B cell (primary cell): ENCODE measurements at regions not wholly inside any gene's neighbourhood (a gene's known extent, or its start where the extent isn't known, plus 50 kb on each side); places are given as distances from the start of the nearest gene placed in this dataset.

Experiments
- EZH2 ChIP-seq: IDR thresholded peaks from 2 replicates; pipeline ENCODE4 v1.6.1; 2012; ENCODE audit warnings: borderline replicate concordance, low read depth, mild to moderate bottlenecking, moderate library complexity, low read length; ENCODE audit not compliant: insufficient read depth, poor library complexity, severe bottlenecking
- TF ChIP-seq, protein P1 (sequence below): fragments of 200-600 bp; IDR thresholded peaks from one replicate; pipeline ENCODE4 v1.8.0; 2022; ENCODE audit warnings: antibody characterized with exemption, mild to moderate bottlenecking

DNA sequence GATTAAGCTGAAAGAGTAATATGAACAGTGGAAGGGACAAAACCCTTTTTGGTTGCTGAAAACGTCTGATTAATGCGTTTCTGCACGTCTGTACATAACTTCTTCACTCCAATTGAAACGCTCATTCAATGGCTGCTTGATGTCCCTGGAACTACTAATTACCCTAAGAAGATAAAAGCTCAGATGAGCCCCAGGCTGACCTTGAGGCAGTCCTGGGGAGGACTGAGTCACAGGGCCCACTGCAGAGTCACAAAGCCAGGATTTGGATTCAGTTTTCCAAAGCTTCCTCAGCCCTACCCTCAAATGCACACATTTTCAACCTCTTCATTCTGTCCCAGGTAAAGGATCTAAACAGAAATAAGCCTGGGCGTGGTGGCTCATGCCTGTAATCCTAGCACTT is 75.0 kb upstream of the FLT1 start:
- TF ChIP-seq, protein P1, sequence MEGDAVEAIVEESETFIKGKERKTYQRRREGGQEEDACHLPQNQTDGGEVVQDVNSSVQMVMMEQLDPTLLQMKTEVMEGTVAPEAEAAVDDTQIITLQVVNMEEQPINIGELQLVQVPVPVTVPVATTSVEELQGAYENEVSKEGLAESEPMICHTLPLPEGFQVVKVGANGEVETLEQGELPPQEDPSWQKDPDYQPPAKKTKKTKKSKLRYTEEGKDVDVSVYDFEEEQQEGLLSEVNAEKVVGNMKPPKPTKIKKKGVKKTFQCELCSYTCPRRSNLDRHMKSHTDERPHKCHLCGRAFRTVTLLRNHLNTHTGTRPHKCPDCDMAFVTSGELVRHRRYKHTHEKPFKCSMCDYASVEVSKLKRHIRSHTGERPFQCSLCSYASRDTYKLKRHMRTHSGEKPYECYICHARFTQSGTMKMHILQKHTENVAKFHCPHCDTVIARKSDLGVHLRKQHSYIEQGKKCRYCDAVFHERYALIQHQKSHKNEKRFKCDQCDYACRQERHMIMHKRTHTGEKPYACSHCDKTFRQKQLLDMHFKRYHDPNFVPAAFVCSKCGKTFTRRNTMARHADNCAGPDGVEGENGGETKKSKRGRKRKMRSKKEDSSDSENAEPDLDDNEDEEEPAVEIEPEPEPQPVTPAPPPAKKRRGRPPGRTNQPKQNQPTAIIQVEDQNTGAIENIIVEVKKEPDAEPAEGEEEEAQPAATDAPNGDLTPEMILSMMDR = no peak
- no peak for TF ChIP-seq EZH2
